ENCODE measurements at regions not wholly inside any gene's neighbourhood (a gene's known extent, or its start where the extent isn't known, plus 50 kb on each side); places are given as distances from the start of the nearest gene placed in this dataset.
"Not testable (repeated sequence)": the region's sequence is repeated elsewhere in the genome, so short reads cannot be mapped to it uniquely, and the experiment has no call there.

DNA sequence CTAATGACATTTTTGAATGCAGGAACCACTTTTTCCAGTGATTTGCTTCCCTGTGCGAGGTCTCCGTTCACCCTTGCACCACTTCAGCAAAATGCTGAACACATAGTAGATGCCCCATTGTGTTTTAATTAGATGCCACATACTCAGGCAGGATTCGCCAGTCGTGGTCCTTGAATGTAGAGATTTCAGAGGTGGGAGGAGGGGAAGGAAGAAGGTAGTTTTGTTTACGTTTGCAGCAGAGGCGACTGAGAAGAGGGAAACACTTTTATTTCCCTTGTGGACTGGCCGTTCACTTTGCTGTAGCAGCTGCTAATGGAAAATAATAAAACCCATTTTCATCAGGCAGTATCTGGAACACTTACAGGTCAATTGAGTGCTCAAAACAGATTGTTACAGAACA, 262.8 kb upstream of the TBL1XR1 start:
- H3K27me3 ChIP-seq (ENCODE audit: control insufficient read depth, low read length): no peaks in the 10 kb centered on the region
- H4K20me1 ChIP-seq (ENCODE audit: control insufficient read depth, insufficient read depth, low read depth, low read length): no peaks in the 10 kb centered on the region
- no peak overlapping the region for H3K27ac ChIP-seq (ENCODE audit: low read depth, low read length)
- peaks cover 8% of the 10 kb centered on the region; the same call in 1 of the 2 replicates for H3K9me3 ChIP-seq (ENCODE audit: control insufficient read depth, insufficient read depth, low read length)
- no peak overlapping the region for H3K4me3 ChIP-seq (ENCODE audit: low read length)
- no peak overlapping the region for H3K4me2 ChIP-seq (ENCODE audit: low read length)
- H3K4me1 ChIP-seq (ENCODE audit: control insufficient read depth, low read length): no peaks in the 10 kb centered on the region
- H3K36me3 ChIP-seq (ENCODE audit: control insufficient read depth, low read length): no peaks in the 10 kb centered on the region
- no peaks in the 10 kb centered on the region for H3F3A ChIP-seq (ENCODE audit: control insufficient read depth, insufficient read depth)
- no peaks in the 10 kb centered on the region for H3K9me2 ChIP-seq (replicated peaks; ENCODE audit: control insufficient read depth, low read length)
- no peaks in the 10 kb centered on the region for H3K79me2 ChIP-seq (ENCODE audit: control insufficient read depth, low read length)
- TF ChIP-seq EZH2phosphoT487 (IDR thresholded peaks at IDR 0.05; ENCODE audit: borderline replicate concordance, low read length) (no peak), CTCF (IDR thresholded peaks at IDR 0.05; ENCODE audit: low read depth, low read length, poor library complexity, severe bottlenecking) (no peak)

DNA sequence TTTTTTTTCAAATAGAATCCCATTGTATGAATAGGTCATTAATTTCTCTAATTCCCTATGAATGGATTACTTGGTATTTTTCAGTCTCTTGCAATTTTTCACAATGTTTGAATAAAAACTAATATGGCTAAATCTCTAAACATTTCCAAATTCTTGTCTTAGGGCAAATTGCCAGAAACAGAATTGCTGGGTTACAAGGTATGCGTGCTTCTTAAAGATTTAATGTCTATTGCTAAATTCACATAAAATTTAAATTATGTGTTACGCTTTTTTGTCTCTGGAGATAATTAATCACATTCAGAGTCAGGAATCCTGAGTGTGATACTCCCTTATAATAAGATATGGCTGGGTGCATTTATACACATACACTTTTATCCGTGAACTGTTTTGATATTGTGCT, 264.5 kb upstream of the TBL1XR1 start:
- no peaks in the 10 kb centered on the region for H4K20me1 ChIP-seq (ENCODE audit: control insufficient read depth, insufficient read depth, low read depth, low read length)
- no peaks in the 10 kb centered on the region for H3K36me3 ChIP-seq (ENCODE audit: control insufficient read depth, low read length)

DNA sequence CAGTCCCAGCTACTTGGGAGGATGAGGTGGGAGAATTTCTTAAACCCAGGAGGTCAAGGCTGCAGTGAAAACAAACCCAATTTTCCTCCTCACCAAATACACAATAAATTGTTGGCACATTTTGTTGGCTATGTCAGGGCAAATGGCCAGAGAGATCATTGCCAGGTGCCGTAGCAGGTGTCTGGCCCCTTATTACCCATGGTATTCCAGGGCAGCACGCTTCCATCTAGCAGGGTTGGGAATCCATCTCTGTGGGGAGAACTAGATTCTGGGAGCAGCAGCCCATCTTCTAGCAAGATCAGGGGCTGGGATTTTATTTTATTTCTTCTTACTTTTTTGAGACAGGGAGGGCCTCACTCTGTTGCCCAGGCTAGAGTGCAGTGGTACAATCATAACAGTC, 266.1 kb upstream of the TBL1XR1 start:
- not testable (repeated sequence) for H3K4me1 ChIP-seq (ENCODE audit: control insufficient read depth, low read length); H3K9me3 ChIP-seq (ENCODE audit: control insufficient read depth, insufficient read depth, low read length); H3K79me2 ChIP-seq (ENCODE audit: control insufficient read depth, low read length); H3K4me3 ChIP-seq (ENCODE audit: low read length); H3K27ac ChIP-seq (ENCODE audit: low read depth, low read length); H3F3A ChIP-seq (ENCODE audit: control insufficient read depth, insufficient read depth); H3K36me3 ChIP-seq (ENCODE audit: control insufficient read depth, low read length); H3K27me3 ChIP-seq (ENCODE audit: control insufficient read depth, low read length); H4K20me1 ChIP-seq (ENCODE audit: control insufficient read depth, insufficient read depth, low read depth, low read length); H3K4me2 ChIP-seq (ENCODE audit: low read length); H3K9me2 ChIP-seq (replicated peaks; ENCODE audit: control insufficient read depth, low read length)

More for the DNA sequence above, 264.5 kb upstream of the TBL1XR1 start:
- no peaks in the 10 kb centered on the region for H3K4me1 ChIP-seq (ENCODE audit: control insufficient read depth, low read length)
- no peaks in the 10 kb centered on the region for H3K27me3 ChIP-seq (ENCODE audit: control insufficient read depth, low read length)
- no peaks in the 10 kb centered on the region for H3K79me2 ChIP-seq (ENCODE audit: control insufficient read depth, low read length)
- TF ChIP-seq EZH2phosphoT487 (IDR thresholded peaks at IDR 0.05; ENCODE audit: borderline replicate concordance, low read length) (no peak), CTCF (IDR thresholded peaks at IDR 0.05; ENCODE audit: low read depth, low read length, poor library complexity, severe bottlenecking) (no peak)
- no peak overlapping the region for H3K27ac ChIP-seq (ENCODE audit: low read depth, low read length)
- H3K9me2 ChIP-seq (replicated peaks; ENCODE audit: control insufficient read depth, low read length): no peaks in the 10 kb centered on the region
- H3F3A ChIP-seq (ENCODE audit: control insufficient read depth, insufficient read depth): no peaks in the 10 kb centered on the region
- H3K4me2 ChIP-seq (ENCODE audit: low read length): no peak overlapping the region
- H3K4me3 ChIP-seq (ENCODE audit: low read length): no peak overlapping the region
- peaks cover 8% of the 10 kb centered on the region; the same call in 1 of the 2 replicates for H3K9me3 ChIP-seq (ENCODE audit: control insufficient read depth, insufficient read depth, low read length)

DNA sequence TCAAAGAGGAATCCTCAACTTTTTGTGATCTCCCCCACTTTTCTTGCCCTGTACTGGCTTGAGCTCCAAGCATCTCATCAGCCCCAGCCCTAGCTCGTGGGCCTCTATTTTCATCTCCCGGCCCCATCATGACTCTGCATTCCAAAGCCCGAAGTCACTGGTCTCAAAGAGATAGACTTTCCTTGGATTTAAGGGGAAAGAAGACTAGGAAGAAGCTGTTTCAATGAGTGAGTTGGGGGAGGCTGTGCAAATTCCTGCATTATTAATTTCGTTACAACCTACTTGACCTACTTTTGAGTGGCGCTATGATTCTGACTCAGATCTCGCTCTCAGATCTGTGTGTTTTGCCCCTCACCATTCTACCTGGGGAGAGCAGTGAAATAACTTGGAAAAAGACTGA, 266.6 kb upstream of the TBL1XR1 start:
- no peaks in the 10 kb centered on the region for H3K27me3 ChIP-seq (ENCODE audit: control insufficient read depth, low read length)
- H3K9me3 ChIP-seq (ENCODE audit: control insufficient read depth, insufficient read depth, low read length): no peaks in the 10 kb centered on the region
- no peaks in the 10 kb centered on the region for H3K79me2 ChIP-seq (ENCODE audit: control insufficient read depth, low read length)
- no peaks in the 10 kb centered on the region for H3K9me2 ChIP-seq (replicated peaks; ENCODE audit: control insufficient read depth, low read length)
- H3K4me3 ChIP-seq (ENCODE audit: low read length): no peak overlapping the region
- H3K27ac ChIP-seq (ENCODE audit: low read depth, low read length): no peak overlapping the region
- TF ChIP-seq CTCF (IDR thresholded peaks at IDR 0.05; ENCODE audit: low read depth, low read length, poor library complexity, severe bottlenecking) (no peak), EZH2phosphoT487 (IDR thresholded peaks at IDR 0.05; ENCODE audit: borderline replicate concordance, low read length) (no peak)
- H3K4me2 ChIP-seq (ENCODE audit: low read length): no peak overlapping the region
- H3K4me1 ChIP-seq (ENCODE audit: control insufficient read depth, low read length): no peaks in the 10 kb centered on the region
- H3F3A ChIP-seq (ENCODE audit: control insufficient read depth, insufficient read depth): no peaks in the 10 kb centered on the region
- no peaks in the 10 kb centered on the region for H3K36me3 ChIP-seq (ENCODE audit: control insufficient read depth, low read length)
- no peaks in the 10 kb centered on the region for H4K20me1 ChIP-seq (ENCODE audit: control insufficient read depth, insufficient read depth, low read depth, low read length)
